ENCODE measurements at regions not wholly inside any gene's neighbourhood (a gene's known extent, or its start where the extent isn't known, plus 50 kb on each side); places are given as distances from the start of the nearest gene placed in this dataset.

- TF ChIP-seq CTCF (IDR thresholded peaks at IDR 0.05; ENCODE audit: insufficient read depth, low read length, poor library complexity, severe bottlenecking) (no peak), EZH2phosphoT487 (conservative IDR thresholded peaks at IDR 0.05; ENCODE audit: low read length) (no peak)
These were observed 1473.8 kb downstream of the TBC1D22A start for GRCh38 chr22:48236261-48236660.
